ENCODE measurements at regions not wholly inside any gene's neighbourhood (a gene's known extent, or its start where the extent isn't known, plus 50 kb on each side); places are given as distances from the start of the nearest gene placed in this dataset.
"Not testable (repeated sequence)": the region's sequence is repeated elsewhere in the genome, so short reads cannot be mapped to it uniquely, and the experiment has no call there.

GRCh38 chr7:50854831-50855230 lies 72.1 kb upstream of the GRB10 start:
- no peak for DNase-seq (ENCODE audit: low spot score)

GRCh38 chr7:50854247-50854646 lies 71.6 kb upstream of the GRB10 start:
- no peak for DNase-seq (ENCODE audit: low spot score)

- DNase-seq (ENCODE audit: low spot score) = no peak
Observed at GRCh38 chr7:50853311-50853710, 70.6 kb upstream of the GRB10 start.

DNA sequence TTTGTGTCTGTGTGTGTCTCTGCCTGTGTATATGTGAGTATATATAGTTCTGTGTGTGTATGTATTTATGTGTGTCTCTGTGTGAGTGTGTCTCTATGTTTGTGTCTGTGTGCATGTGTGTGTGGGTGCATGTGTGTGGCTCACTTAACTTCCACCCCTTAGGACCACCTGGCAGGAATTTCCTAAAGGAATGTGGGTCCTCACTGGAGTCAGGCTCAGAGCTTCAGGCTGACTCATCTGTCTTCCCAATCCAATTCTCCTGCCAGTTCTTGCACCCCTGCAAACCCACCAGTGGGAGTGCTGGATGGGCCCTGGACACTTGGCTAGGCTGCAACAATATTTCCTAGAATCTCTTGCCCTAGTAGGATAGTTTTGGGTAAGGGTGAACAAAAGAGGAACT lies 70.2 kb upstream of the GRB10 start:
- no peak for DNase-seq (ENCODE audit: low spot score)

DNA sequence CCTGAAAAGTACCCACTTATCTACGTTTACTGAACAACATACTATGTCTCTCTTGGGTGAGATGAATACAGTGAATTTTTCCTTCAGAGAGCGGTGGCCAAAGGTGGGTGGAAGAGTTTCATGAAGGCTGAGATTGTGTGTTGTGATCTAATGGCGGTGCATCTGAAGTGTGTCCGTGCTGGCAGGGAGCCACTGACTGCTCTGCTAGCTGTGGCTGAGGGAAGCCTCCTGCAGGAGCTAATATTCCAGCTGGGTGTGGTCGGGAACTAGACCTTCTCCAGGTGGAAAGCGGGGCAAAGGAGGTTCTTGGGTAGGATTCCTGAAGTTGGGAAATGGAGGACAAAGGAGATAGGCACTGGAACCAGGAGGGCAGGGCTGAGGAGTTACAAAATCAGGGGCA lies 69.2 kb upstream of the GRB10 start:
- no peak for DNase-seq (ENCODE audit: low spot score)

DNA sequence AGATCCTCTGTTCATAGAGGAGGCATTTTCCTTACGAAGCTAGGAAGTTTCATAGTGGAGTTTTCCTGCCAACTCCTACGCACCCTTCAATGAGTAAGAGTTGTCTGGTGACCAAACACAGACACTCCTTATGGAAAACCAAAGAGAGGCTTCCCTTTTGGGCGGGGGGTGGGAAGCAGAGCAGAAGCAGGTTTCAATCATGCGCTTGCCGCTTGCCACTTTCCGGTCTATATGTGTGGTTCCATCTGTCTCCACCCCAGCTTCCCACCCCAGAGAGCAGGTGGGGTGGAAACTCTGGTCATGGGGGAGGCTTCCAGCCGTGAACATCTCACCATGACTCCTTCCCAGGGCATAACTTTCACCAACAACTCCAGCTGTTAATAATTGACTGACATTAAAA lies 68.8 kb upstream of the GRB10 start:
- DNase-seq (ENCODE audit: low spot score) = peak; percentile 98

- DNase-seq (ENCODE audit: low spot score) = no peak
Observed at GRCh38 chr7:50849991-50850390, 67.3 kb upstream of the GRB10 start.

DNA sequence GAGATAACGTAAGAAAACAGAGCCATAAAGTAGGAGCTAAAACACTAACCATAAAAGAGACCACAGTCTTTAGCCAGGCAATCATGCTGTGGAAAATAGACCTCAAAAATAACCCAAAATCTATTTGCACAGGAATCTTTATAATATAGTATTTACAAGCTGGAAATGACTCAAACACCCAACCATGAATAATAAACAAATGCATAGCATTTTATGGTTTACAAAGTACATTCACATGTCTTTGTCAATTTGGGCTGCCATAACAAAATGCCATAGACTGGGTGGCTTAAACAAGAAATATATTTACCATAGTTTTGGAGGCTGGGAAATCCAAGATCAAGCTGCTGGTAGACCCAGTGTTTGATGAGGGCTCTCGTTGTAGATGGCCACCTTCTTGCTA lies 65.5 kb upstream of the GRB10 start:
- DNase-seq (ENCODE audit: low spot score) = no peak

GRCh38 chr7:50844861-50845260 lies 62.2 kb upstream of the GRB10 start:
- DNase-seq (ENCODE audit: low spot score) = not testable (repeated sequence)

DNA sequence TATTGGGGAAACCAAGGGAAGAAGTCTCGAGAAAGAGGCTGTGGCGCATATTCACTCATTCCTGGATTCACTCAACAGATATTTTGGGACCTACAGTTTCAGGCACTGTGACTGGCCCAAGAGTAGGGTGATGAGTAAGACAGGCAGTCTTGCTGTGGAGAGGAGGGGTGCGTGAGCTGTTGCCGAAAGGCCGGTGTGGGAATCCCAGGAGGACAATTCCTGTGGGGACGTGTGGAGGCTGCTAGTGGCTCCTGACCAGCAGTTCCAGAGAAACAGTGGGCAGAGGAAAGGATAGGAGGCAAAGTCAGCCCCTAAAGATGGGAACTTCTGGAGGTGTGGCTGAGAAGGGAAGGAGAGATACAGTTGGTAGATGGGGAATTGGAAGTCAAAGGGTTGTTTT lies 59.3 kb upstream of the GRB10 start:
- DNase-seq (ENCODE audit: low spot score) = no peak

- DNase-seq (ENCODE audit: low spot score) = peak; percentile 29
Observed at GRCh38 chr7:50838675-50839377, 56.1 kb upstream of the GRB10 start.

DNA sequence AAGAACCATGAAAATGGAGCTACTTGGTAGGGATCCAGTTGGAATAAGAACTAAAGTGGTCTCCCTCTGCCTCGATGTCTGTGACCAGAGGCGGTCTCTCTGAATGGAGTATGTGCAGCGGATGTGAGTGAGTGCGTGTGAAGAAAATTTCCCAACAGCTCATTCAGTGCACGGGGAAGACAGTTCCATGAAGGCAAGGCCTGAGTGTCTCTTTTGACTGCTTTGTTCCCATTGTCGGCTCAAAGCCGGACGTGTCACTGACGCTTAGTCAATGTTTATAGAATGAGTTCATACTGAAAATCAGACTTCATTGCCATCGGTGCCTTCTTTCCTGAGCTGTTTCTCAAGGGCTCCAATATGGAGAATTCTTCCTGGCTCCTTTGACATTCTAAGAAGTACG lies 55.3 kb upstream of the GRB10 start:
- DNase-seq (ENCODE audit: low spot score) = no peak

GRCh38 chr7:50836646-50837045 lies 54.0 kb upstream of the GRB10 start:
- no peak for DNase-seq (ENCODE audit: low spot score)

GRCh38 chr7:50835156-50835555 lies 52.5 kb upstream of the GRB10 start:
- no peak for DNase-seq (ENCODE audit: low spot score)

- DNase-seq (ENCODE audit: low spot score) = no peak
Observed at GRCh38 chr7:50834679-50835078, 52.0 kb upstream of the GRB10 start.

- DNase-seq (ENCODE audit: low spot score) = no peak
Observed at GRCh38 chr7:50834031-50834535, 51.4 kb upstream of the GRB10 start.

- peak; percentile 56 for DNase-seq (ENCODE audit: low spot score)
Observed at GRCh38 chr7:50832744-50833143, 50.0 kb upstream of the GRB10 start.

Measured in COLO829 (cell line).